NCI-H1694 (cell line): ENCODE measurements at regions not wholly inside any gene's neighbourhood (a gene's known extent, or its start where the extent isn't known, plus 50 kb on each side); places are given as distances from the start of the nearest gene placed in this dataset.

Source experiments
- DNase-seq: peaks from one replicate; lab custom pipeline; 2025; lab: John Stamatoyannopoulos, UW

DNA sequence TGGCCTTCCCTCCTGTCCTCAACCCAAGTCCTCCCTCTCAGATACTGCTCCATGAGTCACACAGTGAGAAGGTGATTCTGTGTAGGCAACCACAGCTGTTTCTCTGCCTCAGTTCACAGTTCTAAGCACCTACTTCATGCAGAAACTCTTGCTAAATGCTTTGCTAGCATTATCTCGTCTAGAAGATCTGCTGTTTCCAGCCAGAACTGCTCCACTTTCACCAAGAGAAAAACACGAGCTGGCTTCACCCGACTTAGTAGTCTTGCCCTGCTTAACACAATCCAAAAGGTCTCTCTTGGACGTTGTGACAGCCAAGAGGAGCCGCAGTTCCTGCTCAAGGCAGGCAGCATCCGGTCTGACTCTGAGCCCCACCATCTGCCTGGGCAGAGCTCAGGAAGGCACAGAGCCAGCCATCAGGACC, 272.1 kb downstream of the UACA start:
- no peak for DNase-seq

DNA sequence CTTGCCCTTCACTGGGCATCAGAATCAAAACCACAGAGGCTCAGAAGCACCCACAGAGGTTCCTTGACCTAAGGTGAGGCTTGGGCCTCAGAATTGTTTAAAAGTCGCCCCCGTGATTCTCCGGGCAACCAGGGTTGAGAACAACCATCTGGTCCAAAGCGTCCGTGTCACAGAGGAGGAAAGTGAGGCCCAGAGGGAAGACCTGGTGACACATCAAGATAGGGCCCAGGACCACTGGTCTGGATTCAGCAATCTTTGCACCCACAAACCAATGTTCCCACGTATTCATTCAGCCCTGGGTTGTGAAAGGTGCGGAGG, 272.6 kb downstream of the UACA start:
- DNase-seq = no peak

DNA sequence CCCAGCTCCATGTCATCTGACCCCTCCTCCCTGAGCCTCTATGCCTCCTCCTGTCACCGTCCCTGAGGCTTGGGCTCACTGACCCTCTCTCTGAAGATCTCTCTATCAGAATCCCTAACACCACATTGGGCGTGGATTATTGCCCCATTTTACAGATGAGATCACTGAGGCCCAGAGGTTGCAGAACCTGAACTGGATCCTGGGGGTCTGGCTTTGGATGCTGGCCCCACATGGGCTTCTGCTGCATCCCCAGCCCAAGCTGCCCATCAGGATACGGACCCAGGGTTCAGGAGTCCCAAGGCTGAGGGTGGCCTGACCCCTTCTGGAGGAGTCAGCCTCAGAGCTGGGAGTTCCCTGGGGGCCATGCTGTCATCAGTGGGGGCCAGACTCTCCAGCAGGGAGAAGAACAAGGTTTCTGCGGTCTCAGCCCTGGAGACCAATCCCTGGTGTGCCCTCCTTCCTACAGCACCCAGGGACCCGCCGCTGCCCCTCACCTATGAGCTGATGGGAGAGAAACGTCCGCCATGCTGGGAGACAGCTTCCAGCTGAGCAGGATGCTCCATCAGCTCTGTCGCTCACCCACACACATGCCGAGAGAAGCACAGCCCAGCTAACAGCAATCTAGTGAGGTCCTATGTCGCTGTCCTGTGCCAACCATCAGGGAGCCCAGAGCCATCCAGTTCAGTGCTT, 273.1 kb downstream of the UACA start:
- DNase-seq = no peak

DNA sequence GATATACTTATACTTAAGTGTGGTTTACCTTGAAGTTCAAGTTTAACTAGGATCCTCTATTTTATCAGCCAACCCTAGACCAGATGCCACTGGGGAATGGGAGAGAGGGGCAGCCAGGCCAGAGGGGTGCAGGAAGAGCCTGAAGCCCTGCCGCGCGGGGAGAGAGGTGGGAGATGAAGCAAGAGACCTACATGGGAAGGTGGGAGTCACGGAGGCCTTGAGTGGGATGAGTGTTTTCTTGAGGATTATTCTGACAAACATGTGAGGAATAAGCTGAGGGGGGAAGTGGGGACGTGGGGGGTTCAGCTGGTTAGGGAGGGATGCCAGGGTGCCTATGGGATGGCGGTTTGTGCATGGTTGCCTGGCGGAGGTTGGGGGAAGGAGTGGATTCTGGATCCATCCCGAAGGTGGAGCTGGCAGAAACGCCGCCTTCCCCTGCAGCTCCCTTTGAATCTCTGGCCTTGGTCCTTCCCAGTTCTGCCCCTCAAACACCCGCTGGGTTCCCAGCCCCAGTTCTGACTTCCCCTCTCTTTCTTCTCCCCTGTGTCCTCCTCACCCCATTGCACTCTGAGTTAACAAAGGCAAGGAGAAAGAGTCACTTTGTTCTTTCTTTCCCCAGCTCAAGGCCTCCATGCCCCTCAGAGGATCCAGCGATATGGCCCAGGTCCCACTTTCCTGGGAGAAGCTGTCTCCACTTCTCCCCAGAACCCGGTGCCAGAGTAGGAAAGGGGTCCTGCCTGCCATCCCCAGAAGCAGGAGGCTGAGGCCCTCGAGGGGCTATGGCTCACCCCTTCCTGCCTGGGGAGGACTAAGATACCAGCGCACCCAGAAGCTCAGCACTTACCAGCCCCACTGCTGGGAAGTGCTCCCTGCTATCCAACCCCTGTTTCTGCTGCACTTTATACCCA, 274.2 kb downstream of the UACA start:
- no peak for DNase-seq

DNA sequence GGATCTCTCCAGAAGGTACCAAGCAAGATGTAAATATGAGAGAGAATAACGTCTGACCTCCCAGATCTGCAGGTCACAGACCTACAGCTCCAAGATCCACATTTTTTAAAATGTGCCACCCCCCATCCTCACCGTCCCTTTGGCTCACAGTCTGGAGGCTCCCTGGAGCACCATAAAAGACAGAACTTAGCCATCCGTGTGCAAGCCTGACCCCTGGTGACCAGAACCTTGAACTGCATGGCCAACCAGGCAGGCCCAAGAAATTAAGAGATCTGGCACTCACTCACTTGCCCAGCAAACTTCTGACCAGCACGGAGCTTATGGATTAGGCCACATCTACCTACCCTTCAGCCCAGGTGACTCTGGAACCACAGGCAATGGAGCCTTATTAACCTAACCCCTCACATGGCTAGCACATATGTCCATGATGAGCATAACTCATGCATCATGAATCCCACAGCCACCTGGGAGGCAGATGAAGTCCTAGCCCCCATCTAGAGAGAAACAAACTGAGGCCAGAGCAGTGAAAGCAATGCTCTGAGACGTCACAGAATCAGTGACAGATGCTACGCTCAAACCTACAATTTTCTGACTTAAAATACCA, 275.3 kb downstream of the UACA start:
- peak; percentile 21 for DNase-seq

DNA sequence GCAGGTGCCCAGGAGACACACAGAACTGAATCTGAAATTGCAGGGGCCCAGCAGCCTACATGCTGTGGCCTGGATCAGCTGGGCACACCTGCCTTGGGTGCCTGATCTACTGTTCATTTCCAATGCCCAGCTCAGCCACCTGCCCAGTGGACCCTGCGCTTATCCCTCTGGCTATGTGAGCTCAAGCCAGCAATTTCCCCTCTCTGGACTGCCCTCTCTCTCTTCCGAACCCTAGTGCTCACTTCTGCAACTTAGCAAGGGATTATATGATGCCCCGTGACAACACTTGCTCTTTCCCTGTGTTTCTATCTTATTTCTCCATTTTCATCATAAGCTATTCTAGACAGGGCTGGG, 276.0 kb downstream of the UACA start:
- DNase-seq = no peak

DNA sequence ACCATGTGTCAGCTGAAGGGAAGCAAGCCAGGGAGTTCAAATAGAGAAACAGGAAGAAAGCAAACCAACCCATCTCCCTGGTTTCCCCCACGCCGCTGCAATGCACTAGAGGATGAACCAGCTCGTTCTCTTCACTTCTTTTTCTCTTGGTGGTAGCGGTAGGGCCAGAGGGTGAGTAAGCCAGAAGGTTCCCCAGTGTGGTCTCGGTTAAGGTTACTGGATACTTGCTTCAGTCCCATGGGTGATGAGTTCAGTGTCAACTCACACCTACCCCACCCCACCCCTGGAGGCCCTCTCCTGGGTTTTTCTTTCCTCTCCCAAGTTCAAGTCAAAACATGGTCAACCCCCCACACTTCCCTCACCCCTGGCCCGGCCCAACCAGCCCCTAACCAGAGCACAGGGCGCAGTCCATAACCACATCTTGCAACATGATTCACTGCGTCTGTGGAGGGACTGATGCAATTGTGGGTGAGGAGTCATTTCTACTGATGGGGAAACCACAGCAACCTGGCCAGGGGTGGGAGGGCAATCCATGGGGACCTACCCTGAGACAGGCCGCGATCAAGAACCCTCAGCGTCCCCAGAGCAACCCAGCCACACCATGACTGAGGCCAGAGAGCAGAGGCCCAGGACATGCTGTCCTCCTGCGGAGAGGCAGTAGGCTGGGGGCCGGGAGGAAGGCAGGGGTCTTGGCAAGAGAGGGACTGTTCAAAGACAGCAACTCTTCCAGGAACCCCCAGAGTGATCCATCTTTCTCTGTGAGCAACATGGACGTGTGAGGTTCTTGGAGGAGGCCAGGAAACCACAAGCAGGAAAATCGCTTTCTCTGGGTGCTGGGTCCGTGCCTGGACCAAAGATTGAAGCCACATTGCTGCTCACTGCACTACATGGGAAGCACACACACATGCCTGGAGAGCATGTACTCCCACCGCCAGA, 276.6 kb downstream of the UACA start:
- DNase-seq = no peak

DNA sequence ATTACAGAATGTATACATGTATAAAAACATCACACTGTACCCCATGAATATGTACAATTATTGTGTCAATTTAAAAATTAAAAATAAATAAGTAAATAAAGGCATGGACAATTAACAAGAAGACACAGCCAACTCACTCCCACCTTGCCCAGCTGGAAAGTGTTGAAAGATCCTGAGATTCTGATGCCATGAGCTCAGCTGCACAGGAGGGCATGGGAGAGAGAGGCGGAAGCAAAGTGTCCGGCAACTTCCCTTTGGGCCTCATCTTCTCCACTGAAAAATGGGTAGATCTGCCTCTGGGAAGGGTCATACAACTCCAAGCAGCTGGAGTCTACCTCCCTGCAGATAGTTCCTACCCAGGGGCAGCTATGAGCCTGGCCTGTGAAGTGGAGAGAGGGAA, 277.3 kb downstream of the UACA start:
- DNase-seq = no peak

DNA sequence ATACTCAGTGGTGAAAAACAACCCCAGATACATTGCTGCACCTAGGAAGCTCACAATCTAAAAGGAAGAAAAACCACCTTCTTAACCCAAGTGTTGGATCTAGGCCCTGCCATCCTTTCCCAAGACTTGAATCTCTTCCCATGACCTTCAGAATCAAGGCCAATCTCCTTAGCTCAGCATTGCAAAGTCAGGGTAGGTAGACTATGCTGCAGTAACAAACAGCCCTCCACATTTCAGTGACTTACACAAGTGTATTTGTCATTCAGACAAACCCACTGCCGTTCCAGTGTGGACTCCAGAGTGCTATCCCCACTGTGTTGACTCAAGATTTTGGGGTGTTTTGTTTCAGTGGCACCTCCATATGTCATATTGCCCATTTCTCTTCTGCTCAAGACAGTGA, 278.4 kb downstream of the UACA start:
- no peak for DNase-seq

DNA sequence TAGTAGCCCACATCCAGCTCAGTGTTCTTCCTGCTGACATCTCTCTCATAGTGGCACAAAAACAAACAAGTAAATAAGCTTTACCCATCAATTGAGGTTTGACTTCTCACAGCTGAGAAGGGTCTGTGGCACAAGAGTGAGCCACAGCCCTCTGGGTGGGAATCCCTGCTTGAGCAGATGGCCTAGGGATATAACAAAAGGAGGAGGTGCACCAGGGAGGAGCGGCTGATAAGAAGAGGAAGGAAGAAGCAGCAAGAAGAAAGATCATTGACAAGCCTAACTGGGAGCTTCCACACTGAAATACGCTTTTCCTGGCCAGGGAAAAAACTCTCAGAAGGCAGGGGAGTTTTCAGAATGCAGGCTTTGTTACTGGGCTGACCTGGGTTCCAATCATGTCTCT, 279.8 kb downstream of the UACA start:
- no peak for DNase-seq

DNA sequence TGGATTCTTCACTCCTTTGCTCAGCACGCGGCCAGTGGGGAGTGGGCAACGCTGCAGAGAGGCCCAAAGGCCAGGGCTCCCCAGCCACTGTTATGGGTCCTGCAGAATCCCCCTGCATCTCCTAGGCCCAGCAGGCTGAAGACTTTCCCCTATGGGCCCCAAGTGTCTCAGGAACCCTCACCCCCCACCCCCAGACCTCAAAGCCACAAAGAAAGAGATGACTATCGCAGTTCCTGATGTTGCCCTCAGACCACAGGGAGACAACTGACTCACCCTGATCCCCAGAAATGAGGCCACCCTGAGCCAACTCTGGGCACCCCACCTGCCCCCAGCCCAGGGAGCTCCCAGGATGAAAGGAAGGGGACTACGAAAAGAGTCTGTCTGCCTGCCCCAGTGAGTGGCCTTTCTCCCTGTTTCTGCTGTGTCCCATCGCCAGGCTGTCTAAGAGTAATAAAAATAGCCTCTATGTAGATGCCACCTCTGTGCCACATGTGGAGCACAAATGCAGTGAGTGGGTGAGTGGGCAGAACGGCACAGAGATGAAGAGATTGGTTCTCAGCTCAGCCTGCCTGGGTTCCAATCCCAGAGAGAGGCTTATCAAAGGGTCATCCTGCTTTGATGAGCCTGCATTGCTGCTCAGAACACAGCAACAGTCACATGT, 283.0 kb downstream of the UACA start:
- no peak for DNase-seq

DNA sequence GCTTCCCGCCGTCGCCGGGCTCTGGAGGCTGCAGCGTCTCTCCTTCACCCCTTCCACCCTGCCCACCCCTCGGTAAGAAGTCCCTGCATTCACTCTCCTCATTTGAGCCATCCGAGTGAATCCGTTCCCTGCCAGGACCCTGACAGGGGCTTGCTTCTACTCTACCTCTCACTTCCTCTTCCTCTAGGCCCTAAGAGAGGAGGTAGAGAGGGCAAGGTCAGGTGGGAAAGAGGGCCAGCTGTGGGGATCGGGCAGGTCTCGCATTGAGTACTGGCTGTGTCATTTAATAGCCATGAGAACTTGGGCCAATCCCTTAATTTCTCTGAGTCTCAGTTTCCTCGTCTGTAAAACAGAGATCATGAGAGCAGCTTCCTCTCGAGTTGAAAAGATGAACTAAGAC, 283.6 kb downstream of the UACA start:
- no peak for DNase-seq

DNA sequence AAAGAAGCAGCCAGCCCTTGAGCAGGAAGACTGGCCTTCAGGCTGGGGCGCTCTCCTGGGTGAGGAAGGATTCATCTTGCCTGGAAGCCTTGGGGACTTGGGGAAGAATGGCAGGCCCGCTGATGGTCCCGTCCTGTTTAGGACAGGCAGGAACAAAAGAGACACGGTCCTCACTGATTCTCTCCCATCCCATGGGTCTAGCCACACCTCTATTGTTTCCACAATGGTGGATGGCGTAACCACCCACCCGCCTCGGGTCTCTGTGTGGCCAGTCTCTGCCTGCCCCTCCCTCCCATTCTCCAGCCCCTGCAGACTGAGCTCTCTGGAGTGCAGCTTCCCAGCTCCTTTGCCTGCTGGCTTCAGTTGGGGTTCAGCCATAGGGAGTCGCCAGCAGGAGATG, 284.3 kb downstream of the UACA start:
- no peak for DNase-seq

DNA sequence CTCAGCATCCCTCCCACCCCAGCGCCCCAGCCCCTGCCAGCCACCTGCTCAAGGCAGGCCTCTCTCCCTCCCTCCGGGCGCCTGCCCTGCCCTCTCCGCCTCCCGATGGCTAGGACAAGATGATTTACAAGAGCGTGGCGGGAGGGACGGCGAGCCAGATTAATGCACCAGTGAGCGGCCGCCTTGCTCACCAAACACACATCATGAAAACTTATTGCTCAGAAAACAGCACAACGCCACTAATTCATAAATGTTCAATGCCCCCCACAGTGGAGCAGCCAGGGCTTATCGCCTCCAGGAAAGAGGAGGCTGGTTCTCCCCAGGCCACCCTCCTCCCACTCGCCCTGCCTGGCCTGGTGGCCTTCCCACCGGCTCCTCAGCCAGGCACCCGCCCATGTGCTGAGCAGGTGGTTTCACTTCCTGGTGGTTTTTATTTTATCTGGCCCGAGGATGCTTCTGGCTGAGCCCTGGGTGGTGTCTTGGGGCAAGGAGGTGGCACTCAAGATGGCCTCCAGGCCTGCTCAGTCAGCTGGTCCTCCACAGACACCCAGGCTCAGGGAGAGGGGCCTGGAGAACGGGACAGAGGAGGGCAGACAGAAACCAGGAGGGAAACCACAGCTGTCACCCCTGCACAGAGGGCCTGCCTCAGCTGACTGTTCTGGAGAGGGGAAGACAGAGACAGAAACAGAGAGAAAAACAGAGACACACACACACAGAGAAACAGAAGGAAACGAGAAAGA, 284.9 kb downstream of the UACA start:
- no peak for DNase-seq

DNA sequence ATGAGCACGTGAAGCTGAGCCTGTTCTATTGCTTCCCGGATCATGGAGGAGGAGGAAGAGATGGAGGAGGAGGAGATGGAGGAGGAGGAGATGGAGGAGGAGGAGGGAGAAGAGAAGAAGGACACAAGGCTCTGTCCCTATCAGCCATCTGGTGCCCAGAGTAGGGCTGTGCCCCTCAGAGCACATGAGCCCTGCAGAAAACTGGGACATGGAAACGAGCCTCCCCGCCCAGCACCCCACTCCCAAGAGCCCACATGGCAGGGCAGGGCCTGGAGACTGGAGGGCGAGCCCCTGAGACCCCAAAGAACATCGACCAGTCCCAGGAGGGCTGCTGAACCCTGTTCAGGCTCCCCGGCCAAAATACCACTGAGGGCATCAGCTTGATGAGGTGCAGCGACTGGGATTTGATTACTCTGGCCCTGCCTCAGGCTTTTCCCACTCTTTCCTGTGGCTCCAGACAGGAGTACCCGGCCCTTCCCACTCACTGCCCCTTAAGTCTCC, 285.6 kb downstream of the UACA start:
- DNase-seq = no peak

DNA sequence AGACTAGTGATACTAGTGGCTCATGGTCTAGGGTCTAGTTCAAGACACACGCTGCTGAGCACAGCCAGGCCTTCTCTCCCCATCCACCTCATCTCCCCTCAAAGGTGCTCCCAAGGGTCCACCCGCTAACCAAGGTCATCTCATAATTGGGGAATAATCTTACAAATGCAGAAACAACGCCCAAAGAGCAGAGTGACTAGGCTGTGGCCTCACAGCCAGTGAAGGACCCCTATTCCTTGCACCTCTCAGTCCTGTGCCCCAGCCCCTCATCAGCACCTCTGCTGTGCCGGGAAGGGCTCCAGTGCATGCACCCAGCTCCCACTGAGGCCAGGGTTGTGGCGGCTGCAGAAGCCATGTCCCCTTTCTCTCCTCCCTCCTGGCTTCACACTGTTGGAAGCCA, 286.9 kb downstream of the UACA start:
- DNase-seq = no peak

DNA sequence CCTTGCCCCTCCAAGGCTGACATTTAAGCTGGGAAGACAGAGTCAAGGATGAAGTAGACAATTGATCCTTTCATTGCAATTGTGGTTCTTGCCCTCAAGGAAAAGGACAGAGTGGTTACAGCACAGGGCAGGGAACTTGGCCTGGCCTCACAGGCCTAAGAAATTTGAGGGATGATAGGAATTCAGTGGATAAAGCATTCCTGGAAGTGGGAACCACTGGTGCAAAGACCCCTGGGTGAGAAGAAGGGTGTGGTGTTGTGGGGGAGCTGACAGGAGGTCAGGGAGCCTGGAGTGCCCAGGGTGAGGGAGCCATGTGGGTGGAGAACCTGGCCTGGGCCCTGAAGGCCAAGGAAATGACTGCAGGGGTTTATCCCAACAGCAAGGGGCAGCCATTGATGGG, 287.4 kb downstream of the UACA start:
- DNase-seq = no peak

DNA sequence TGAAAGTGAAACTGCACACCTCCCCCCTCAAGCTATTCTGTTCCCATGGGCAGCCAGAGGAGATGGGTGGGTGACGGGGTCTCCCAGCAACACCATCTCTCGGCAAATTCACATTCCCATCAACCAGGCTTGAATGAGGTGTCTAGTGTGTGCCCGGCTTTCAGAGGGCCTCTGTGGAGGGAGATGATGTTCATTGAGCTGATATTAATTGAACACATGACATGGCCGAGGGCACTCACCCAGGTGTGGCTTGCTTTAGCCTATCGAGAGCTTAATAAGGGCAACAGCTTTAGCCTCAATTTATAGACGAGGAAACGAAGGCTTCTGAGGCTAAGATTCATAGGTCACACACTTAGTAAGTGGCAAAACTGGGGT, 288.0 kb downstream of the UACA start:
- no peak for DNase-seq

DNA sequence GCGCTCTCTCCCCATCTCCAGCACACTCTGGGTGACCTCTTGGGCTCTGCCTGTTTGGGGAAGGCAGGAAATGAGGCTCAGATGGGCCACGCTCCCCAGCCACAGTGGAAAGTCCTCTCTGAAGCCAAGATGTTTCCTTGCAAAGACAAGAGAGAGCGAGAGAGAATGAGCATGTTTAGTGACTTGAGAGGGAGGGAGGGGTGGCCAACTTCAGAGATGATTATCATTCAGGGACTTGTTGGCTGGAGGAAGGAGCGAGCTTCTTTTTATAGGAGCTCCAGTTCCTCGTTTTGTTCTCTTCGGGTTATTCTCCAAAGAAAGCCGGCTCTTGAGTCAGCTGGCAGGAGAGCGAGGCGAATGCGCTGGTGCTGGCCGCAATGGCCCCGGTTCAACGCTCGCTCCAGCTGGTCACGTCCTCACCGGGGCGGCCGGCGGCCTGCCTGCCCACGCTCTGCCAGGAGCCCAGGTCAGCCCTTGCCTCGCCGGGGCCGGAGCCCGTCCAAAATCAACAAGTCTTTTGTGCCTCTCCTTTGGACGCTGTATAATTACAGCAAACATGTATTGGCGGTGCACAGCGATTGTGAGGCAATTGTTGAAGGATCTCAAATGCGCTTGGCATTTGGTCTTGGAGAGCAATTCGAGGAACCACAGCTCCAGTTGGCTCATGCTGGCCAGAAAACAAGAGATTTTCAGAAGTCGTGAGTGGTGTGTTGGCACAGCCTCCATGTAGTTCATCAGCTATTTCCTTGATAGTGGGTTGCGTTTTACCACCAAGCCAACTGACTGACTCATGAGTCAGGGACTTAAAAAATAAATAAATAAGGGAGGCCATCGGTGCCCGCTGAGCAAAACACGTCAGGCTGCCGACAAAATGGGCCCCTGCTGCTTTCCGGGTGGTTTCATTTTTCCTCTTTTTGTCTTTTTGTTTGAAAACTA, 288.6 kb downstream of the UACA start:
- no peak for DNase-seq
